BE2C (cell line): ENCODE measurements at regions not wholly inside any gene's neighbourhood (a gene's known extent, or its start where the extent isn't known, plus 50 kb on each side); places are given as distances from the start of the nearest gene placed in this dataset.

Experiments used
- DNase-seq: peaks from one replicate; pipeline ENCODE4 v3.0.0-alpha.2; 2020
- H3K27me3 ChIP-seq: fragments of 250-450 bp; sonication (Bioruptor Pico); 2 replicates; pipeline ENCODE4 v1.5.1; 2020; ENCODE audit warnings: mild to moderate bottlenecking
- H3K36me3 ChIP-seq: fragments of 250-450 bp; sonication (Bioruptor Pico); 2 replicates; pipeline ENCODE4 v1.5.1; 2020; ENCODE audit warnings: mild to moderate bottlenecking
- H3K4me1 ChIP-seq: fragments of 250-450 bp; sonication (Bioruptor Pico); 2 replicates; pipeline ENCODE4 v1.5.1; 2020
- H3K4me3 ChIP-seq: 2 replicates; pipeline ENCODE4 v1.5.1; 2011; ENCODE audit warnings: low read depth, low read length
- H3K9me3 ChIP-seq: fragments of 250-450 bp; sonication (Bioruptor Pico); 2 replicates; pipeline ENCODE4 v1.5.1; 2020
- CTCF ChIP-seq: IDR thresholded peaks from 2 replicates; pipeline ENCODE4 v1.5.1; 2012; ENCODE audit warnings: mild to moderate bottlenecking, low read depth, low read length

- no peak for TF ChIP-seq CTCF
- H3K4me1 ChIP-seq: peaks cover 14% of the 10 kb centered on the region
- H3K27me3 ChIP-seq: no peaks in the 10 kb centered on the region
- DNase-seq: no peak
- H3K36me3 ChIP-seq: no peaks in the 10 kb centered on the region
- H3K4me3 ChIP-seq: no peak overlapping the region
- no peaks in the 10 kb centered on the region for H3K9me3 ChIP-seq
Observed at GRCh38 chr2:217717646-217718045, 285.1 kb downstream of the TNS1 start.

GRCh38 chr2:217715484-217715883 is 287.3 kb downstream of the TNS1 start:
- no peaks in the 10 kb centered on the region for H3K27me3 ChIP-seq
- H3K4me3 ChIP-seq: no peak overlapping the region
- no peak for DNase-seq
- peaks cover 14% of the 10 kb centered on the region for H3K4me1 ChIP-seq
- no peaks in the 10 kb centered on the region for H3K9me3 ChIP-seq
- H3K36me3 ChIP-seq: no peaks in the 10 kb centered on the region
- no peak for TF ChIP-seq CTCF

- peak; percentile 46 for DNase-seq
- H3K4me1 ChIP-seq: peaks cover 14% of the 10 kb centered on the region
- no peaks in the 10 kb centered on the region for H3K9me3 ChIP-seq
- no peaks in the 10 kb centered on the region for H3K36me3 ChIP-seq
- no peak for TF ChIP-seq CTCF
- no peak overlapping the region for H3K4me3 ChIP-seq
- H3K27me3 ChIP-seq: no peaks in the 10 kb centered on the region
Observed at GRCh38 chr2:217714287-217714751, 288.5 kb downstream of the TNS1 start.

- H3K4me1 ChIP-seq: peaks cover 14% of the 10 kb centered on the region
- no peak overlapping the region for H3K4me3 ChIP-seq
- no peaks in the 10 kb centered on the region for H3K36me3 ChIP-seq
- H3K27me3 ChIP-seq: no peaks in the 10 kb centered on the region
- no peaks in the 10 kb centered on the region for H3K9me3 ChIP-seq
- peak; percentile 84 for DNase-seq
- peak; percentile 99 for TF ChIP-seq CTCF
Observed at GRCh38 chr2:217713395-217714286, 289.2 kb downstream of the TNS1 start.

GRCh38 chr2:217712431-217712830 is 290.4 kb downstream of the TNS1 start:
- Histone ChIP-seq H3K36me3 (no peaks in the 10 kb centered on the region), H3K9me3 (no peaks in the 10 kb centered on the region), H3K4me1 (peaks cover 14% of the 10 kb centered on the region), H3K4me3 (no peak overlapping the region), H3K27me3 (no peaks in the 10 kb centered on the region)
- DNase-seq: no peak
- no peak for TF ChIP-seq CTCF

GRCh38 chr2:217711188-217711587 is 291.6 kb downstream of the TNS1 start:
- Histone ChIP-seq H3K9me3 (no peaks in the 10 kb centered on the region), H3K4me1 (peaks cover 14% of the 10 kb centered on the region), H3K36me3 (no peaks in the 10 kb centered on the region), H3K27me3 (no peaks in the 10 kb centered on the region), H3K4me3 (no peak overlapping the region)
- TF ChIP-seq CTCF: no peak
- no peak for DNase-seq
